Lower leg skin (tissue), 4 donors: ENCODE measurements at regions not wholly inside any gene's neighbourhood (a gene's known extent, or its start where the extent isn't known, plus 50 kb on each side); places are given as distances from the start of the nearest gene placed in this dataset.
"Not testable (repeated sequence)": the region's sequence is repeated elsewhere in the genome, so short reads cannot be mapped to it uniquely, and the experiment has no call there.

ENCODE experiments used
- DNase-seq, 2 donors: peaks; one replicate each; pipeline ENCODE4 v3.0.0-alpha.2; 2019; ENCODE audit warnings: low spot score in 2 of 2
- H3K4me3 ChIP-seq: fragments of 200-600 bp; sonication (generic); 2 replicates; pipeline ENCODE4 v1.5.1; 2017; ENCODE audit warnings: mild to moderate bottlenecking, low read depth; ENCODE audit not compliant: poor library complexity, severe bottlenecking
- POLR2A ChIP-seq, 2 donors: fragments of 450-650 bp; IDR thresholded peaks; one replicate each; pipeline ENCODE4 v1.6.1; 2016 to 2017; ENCODE audit warnings: antibody characterized with exemption in 2 of 2, mild to moderate bottlenecking in 1 of 2, moderate library complexity in 1 of 2
- WGBS, 2 donors: methylation state at CpG; one replicate each; pipeline ENCODE4 v1.1.5; 2018; 5-methylcytosine and 5-hydroxymethylcytosine counted together
- intact Hi-C: fragments of 100-400 bp; cut with DNase I; formaldehyde crosslinking; loops from one replicate; pipeline ENCODE4 v1.15.0; 2023; ENCODE audit warnings: low total_unique reads
- TF ChIP-seq, protein P1 (sequence below), 3 donors: fragments of 450-650 bp; IDR thresholded peaks; one replicate each; pipeline ENCODE4 v1.5.1; 2016; ENCODE audit warnings: antibody characterized with exemption in 3 of 3, mild to moderate bottlenecking in 3 of 3, moderate library complexity in 2 of 3

DNA sequence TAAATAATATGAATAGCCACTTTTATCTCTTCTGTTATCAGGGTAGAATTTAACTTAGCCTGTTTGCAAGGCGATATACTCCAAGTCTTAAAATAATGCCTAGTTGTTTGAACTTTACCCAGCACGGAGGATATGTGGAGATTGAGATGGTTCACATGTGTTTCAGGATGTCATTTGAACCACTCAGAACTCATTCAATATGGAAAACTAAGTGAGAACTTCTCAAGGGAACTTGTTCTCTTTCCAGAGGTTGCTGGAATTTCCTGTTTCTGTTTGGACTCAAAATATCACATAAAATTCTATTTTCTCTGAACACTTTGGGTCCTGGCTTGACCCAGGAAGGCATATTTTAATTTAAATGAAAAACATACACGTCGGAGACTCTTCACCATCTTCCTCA, 139.1 kb upstream of the MYO10 start:
- WGBS, 2 donors: 65 to 66% methylated on average over 4 of the region's 4 CpGs
- DNase-seq: no peak
- H3K4me3 ChIP-seq: no peak overlapping the region
- no peak for TF ChIP-seq POLR2A (IDR thresholded peaks at IDR 0.05)
- TF ChIP-seq, protein P1, sequence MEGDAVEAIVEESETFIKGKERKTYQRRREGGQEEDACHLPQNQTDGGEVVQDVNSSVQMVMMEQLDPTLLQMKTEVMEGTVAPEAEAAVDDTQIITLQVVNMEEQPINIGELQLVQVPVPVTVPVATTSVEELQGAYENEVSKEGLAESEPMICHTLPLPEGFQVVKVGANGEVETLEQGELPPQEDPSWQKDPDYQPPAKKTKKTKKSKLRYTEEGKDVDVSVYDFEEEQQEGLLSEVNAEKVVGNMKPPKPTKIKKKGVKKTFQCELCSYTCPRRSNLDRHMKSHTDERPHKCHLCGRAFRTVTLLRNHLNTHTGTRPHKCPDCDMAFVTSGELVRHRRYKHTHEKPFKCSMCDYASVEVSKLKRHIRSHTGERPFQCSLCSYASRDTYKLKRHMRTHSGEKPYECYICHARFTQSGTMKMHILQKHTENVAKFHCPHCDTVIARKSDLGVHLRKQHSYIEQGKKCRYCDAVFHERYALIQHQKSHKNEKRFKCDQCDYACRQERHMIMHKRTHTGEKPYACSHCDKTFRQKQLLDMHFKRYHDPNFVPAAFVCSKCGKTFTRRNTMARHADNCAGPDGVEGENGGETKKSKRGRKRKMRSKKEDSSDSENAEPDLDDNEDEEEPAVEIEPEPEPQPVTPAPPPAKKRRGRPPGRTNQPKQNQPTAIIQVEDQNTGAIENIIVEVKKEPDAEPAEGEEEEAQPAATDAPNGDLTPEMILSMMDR (IDR thresholded peaks at IDR 0.05): no peak
- intact Hi-C loops: no loop called here

DNA sequence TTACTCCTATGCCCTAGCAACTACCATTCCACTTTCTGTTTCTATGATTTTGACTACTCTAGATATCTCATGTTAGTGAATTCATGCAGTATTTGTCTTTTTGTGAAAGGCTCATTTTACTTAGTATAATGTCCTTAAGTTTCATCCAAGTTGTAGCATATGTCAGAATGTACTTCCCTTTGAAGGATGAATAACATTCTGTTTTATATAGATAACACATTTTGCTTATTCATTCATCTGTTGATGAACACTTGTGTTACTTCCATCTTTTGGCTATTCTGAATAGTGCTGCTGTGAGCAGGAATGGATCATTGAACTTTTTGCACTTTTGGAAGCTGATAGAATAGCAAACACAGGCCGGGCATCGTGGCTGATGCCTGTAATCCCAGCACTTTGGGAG, 140.2 kb upstream of the MYO10 start:
- TF ChIP-seq, protein P1 (IDR thresholded peaks at IDR 0.05): no peak
- 94 to 97% methylated on average over 2 of the region's 2 CpGs for WGBS, 2 donors
- DNase-seq: no peak
- no peak overlapping the region for H3K4me3 ChIP-seq
- intact Hi-C loops: no loop called here

DNA sequence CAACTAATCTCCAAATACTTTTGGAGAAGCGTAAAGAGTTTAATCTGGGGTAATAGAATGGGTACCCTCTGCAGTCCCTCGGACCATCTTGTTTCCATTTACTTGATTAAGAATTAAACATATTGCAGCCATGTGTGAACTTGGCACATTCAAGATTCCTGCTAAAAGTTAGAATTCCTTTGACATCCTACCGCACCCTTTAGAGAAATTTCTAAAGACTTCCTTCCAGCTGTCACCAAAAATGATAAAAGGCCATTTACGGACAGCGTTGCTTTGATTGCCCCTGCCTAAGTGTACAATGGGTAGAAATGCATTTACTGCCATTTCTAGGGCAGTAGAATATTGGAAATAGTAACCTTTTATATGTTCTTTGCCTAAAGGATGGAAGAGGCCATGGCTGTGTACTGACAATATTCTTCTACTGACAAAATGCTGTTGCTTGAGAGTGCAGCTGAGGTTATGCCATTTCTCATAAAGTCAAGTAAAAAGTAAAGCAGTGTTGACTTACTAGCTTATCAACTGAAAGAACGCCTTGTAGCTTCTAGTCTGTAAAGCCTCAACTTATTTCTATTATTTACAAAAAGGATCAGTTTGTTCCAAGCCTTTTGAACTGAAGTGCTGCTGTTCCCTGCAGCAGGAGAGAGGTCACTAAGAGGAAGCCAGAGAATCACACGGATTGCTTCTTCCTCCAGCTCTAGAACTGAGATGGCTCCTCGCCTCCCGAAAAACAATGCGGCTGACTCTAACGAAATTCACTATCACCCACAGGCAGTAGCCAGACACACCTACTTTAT, 139.8 kb upstream of the BASP1 start:
- no peak for DNase-seq
- TF ChIP-seq POLR2A (IDR thresholded peaks at IDR 0.05): no peak
- TF ChIP-seq, protein P1 (IDR thresholded peaks at IDR 0.05): no peak
- H3K4me3 ChIP-seq: no peak overlapping the region
- intact Hi-C loops: no loop called here
- 54 to 69% methylated on average over 11 of the region's 11 CpGs for WGBS, 2 donors

DNA sequence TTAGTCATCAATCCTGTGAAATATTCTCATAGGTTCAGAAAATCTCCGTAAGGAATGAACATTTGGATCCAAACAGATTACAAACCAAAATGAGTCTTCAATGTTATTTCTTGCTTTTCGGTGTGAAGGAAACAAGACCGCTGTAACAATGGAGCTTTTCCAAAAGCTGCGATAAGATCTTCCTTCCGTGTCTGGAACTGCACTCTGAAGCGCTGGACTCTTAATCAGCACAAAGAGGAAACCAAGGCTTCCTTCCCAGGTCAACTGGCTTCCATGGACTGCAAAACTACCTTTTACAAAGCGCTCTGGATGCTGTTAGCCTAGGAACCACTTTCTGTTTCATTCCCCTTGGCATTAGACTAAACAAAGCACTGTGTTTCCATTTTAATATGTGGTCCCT, 137.9 kb upstream of the BASP1 start:
- H3K4me3 ChIP-seq: no peak overlapping the region
- 48 to 49% methylated on average over 7 of the region's 7 CpGs for WGBS, 2 donors
- intact Hi-C loops: no loop called here
- no peak for TF ChIP-seq POLR2A (IDR thresholded peaks at IDR 0.05)
- TF ChIP-seq, protein P1 (IDR thresholded peaks at IDR 0.05): no peak
- DNase-seq: no peak

DNA sequence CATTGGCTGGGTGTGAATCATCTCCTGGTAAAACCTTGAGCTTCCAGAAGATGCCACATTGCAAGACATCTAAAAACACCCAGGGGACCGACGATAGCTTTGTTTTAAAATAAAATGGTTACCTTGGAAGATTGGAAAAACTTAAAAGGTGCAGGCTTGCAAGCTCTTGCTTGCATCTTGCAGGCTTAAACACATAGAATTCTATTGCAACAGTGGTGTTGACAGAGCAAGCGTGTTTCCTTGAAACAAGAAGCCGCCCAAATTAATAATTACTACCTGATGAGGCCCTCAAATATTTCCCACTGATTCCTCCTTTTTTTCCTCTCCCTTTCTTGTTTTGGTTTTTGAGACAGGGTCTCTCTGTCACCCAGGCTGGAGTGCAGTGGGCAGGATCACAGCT, 137.1 kb upstream of the BASP1 start:
- no peak overlapping the region for H3K4me3 ChIP-seq
- 54 to 61% methylated on average over 4 of the region's 4 CpGs for WGBS, 2 donors
- TF ChIP-seq POLR2A (IDR thresholded peaks at IDR 0.05): no peak
- TF ChIP-seq, protein P1 (IDR thresholded peaks at IDR 0.05): no peak
- no peak for DNase-seq
- intact Hi-C loops: no loop called here

DNA sequence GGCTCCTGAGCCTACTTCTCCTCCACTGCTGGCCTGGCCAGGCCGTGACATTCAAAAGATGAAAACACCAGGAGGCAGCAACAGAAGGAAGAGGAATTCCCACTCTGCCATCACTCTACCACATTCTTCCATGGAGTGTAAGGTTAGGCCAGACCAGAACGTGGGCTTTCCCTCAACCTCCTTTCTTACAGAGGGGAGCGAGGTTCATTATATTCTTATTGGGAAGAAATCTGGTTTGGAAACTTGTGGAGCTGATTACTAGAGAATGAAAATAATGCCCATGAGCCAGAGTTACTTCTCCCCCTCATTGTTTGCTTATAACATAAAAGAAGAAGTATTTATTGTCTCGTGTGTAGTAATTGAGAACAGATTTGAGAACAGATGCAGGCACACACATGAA, 136.3 kb upstream of the BASP1 start:
- intact Hi-C loops: no loop called here
- WGBS, 2 donors: 72 to 73% methylated on average over 4 of the region's 4 CpGs
- H3K4me3 ChIP-seq: no peak overlapping the region
- no peak for DNase-seq
- TF ChIP-seq POLR2A (IDR thresholded peaks at IDR 0.05): no peak
- TF ChIP-seq, protein P1 (IDR thresholded peaks at IDR 0.05): no peak

DNA sequence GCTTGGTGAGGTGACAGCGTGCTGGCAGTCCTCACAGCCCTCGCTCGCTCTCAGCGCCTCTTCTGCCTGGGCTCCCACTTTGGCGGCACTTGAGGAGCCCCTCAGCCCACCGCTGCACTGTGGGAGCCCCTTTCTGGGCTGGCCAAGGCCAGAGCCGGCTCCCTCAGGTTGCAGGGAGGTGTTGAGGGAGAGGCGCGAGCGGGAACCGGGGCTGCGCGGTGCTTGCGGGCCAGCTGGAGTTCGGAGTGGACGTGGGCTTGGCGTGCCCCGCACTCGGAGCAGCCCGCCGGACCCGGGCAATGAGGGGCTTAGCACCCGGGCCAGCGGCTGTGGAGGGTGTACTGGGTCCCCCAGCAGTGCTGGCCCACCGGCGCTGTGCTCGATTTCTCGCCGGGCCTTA, 134.2 kb upstream of the BASP1 start:
- 89% methylated on average over 27 to 29 of the region's 29 CpGs for WGBS, 2 donors
- intact Hi-C loops, DNase-seq, H3K4me3 ChIP-seq: not testable (repeated sequence)
